RPMI8226 (cell line): ENCODE measurements at regions not wholly inside any gene's neighbourhood (a gene's known extent, or its start where the extent isn't known, plus 50 kb on each side); places are given as distances from the start of the nearest gene placed in this dataset.
A peak's percentile ranks its signal among the peaks of the same experiment; 100 is the strongest.

ENCODE experiments used
- DNase-seq: peaks from one replicate; pipeline ENCODE4 v3.0.0-alpha.2; 2015

GRCh38 chr2:9739531-9739964, 103.7 kb upstream of the TAF1B start:
- DNase-seq, result no peak

- DNase-seq, result no peak
These were observed 102.7 kb upstream of the TAF1B start for GRCh38 chr2:9740382-9741073.

- DNase-seq, result no peak
These were observed 102.2 kb upstream of the TAF1B start for GRCh38 chr2:9741110-9741509.

GRCh38 chr2:9742601-9743000, 100.7 kb upstream of the TAF1B start:
- DNase-seq, result no peak

GRCh38 chr2:9744256-9745004, 98.8 kb upstream of the TAF1B start:
- DNase-seq, result peak; percentile 70

GRCh38 chr2:9745153-9745899, 97.9 kb upstream of the TAF1B start:
- DNase-seq, result no peak

GRCh38 chr2:9747396-9747795, 95.9 kb upstream of the TAF1B start:
- no peak for DNase-seq

GRCh38 chr2:9748577-9748976, 94.7 kb upstream of the TAF1B start:
- DNase-seq, result no peak

- no peak for DNase-seq
These were observed 93.6 kb upstream of the TAF1B start for GRCh38 chr2:9749546-9750223.

- peak; percentile 72 for DNase-seq
These were observed 92.8 kb upstream of the TAF1B start for GRCh38 chr2:9750224-9751215.

GRCh38 chr2:9751831-9752230, 91.4 kb upstream of the TAF1B start:
- no peak for DNase-seq

- DNase-seq, result no peak
These were observed 90.6 kb upstream of the TAF1B start for GRCh38 chr2:9752441-9753275.

GRCh38 chr2:9753276-9753600, 90.0 kb upstream of the TAF1B start:
- peak; percentile 68 for DNase-seq

GRCh38 chr2:9753665-9754531, 89.4 kb upstream of the TAF1B start:
- no peak for DNase-seq

- DNase-seq, result no peak
These were observed 88.8 kb upstream of the TAF1B start for GRCh38 chr2:9754532-9754887.

- no peak for DNase-seq
These were observed 88.3 kb upstream of the TAF1B start for GRCh38 chr2:9755008-9755407.

GRCh38 chr2:9755638-9756037, 87.6 kb upstream of the TAF1B start:
- no peak for DNase-seq

- no peak for DNase-seq
These were observed 86.5 kb upstream of the TAF1B start for GRCh38 chr2:9756692-9757250.

GRCh38 chr2:9757501-9758264, 85.6 kb upstream of the TAF1B start:
- no peak for DNase-seq
